SK-N-MC (cell line): ENCODE measurements at regions not wholly inside any gene's neighbourhood (a gene's known extent, or its start where the extent isn't known, plus 50 kb on each side); places are given as distances from the start of the nearest gene placed in this dataset.
"Not testable (repeated sequence)": the region's sequence is repeated elsewhere in the genome, so short reads cannot be mapped to it uniquely, and the experiment has no call there.

Source experiments
- EZH2 ChIP-seq: fragments of 200-600 bp; sonication (generic); IDR thresholded peaks from one replicate; pipeline ENCODE4 v1.6.1; 2017; ENCODE audit warnings: antibody characterized with exemption
- FOXP2 ChIP-seq: optimal IDR thresholded peaks from 2 replicates; pipeline ENCODE3; 2011; ENCODE audit warnings: mild to moderate bottlenecking, moderate library complexity; ENCODE audit not compliant: insufficient read depth; ENCODE audit errors: extremely low read length, control extremely low read depth
- POLR2AphosphoS5 ChIP-seq: IDR thresholded peaks from 2 replicates; pipeline ENCODE4 v1.6.1; 2012; ENCODE audit warnings: mild to moderate bottlenecking, low read depth, low read length, borderline replicate concordance

DNA sequence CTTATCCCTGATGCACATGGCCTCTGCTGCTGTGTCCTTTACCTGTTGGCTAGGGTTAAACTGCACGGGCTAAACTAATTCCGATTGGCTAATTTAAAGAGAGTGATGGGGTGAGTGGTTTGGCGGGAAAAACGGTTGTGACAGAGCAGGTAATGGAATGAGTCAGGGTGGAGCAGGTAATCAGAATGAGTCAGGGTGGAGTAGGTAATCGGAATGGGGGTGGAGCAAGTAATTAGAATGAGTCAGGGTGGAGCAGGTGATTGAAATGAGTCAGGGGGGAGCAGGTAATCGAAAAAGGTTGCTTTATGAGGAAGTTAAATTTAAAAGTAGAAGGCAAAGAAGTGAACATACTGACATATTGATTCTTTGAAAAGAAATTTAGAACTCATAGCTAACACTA, 185.2 kb downstream of the OTOL1 start:
- TF ChIP-seq POLR2AphosphoS5, EZH2, FOXP2: not testable (repeated sequence)
